GM18907 (cell line): ENCODE measurements at regions not wholly inside any gene's neighbourhood (a gene's known extent, or its start where the extent isn't known, plus 50 kb on each side); places are given as distances from the start of the nearest gene placed in this dataset.
"Not testable (repeated sequence)": the region's sequence is repeated elsewhere in the genome, so short reads cannot be mapped to it uniquely, and the experiment has no call there.

Experiments used
- ATAC-seq: cut with Tn5 transposase; IDR thresholded peaks from one replicate; pipeline ENCODE4 v1.9.1; 2021; ENCODE audit warnings: mild to moderate bottlenecking, moderate library complexity; ENCODE audit not compliant: unreplicated experiment

GRCh38 chr13:81639984-81640582 is 1299.2 kb upstream of the SPRY2 start:
- no peak for ATAC-seq

- ATAC-seq: no peak
Measured at GRCh38 chr13:81637457-81637856, 1296.5 kb upstream of the SPRY2 start.

DNA sequence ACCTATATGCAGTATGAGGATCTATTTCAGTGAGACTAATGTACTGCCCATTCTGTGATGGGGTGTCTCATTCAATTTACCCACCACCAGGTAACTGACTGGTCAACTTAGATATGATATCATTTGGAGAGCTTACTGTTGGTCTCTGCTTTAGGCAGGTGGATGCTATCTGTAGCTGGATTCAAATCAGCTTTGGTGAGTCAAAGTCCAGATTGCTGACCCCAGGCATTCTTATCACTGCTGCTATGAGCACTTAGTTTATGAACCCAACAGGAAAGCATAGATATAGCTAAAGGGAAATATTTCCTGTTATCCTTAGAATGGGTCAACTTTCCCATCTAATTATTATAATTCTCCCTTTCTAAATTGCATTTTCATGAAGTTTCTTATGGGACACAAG is 1295.2 kb upstream of the SPRY2 start:
- no peak for ATAC-seq

DNA sequence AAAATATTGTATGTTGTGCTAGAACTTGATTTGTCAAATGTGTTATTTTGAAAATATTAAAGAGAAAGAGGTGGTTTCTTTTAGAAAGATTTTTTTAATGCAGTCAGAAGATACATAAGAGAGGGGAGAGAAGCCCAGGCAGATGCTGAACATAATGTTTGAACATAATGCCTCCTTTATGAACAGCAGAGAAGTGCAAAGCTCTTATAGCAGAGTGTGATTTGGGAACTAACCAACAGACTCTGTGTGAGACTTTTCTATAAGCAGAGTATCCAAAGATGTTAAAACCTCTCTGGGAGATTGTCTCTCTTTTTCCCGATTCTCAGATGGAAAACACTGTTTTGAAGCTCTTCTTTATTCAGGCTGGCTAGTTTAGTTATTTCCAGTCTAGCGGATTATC is 1274.1 kb upstream of the SPRY2 start:
- ATAC-seq: no peak

- no peak for ATAC-seq
Measured at GRCh38 chr13:81610644-81611043, 1269.7 kb upstream of the SPRY2 start.

GRCh38 chr13:81609335-81609734 is 1268.4 kb upstream of the SPRY2 start:
- no peak for ATAC-seq

GRCh38 chr13:81606074-81606473 is 1265.1 kb upstream of the SPRY2 start:
- ATAC-seq: no peak

GRCh38 chr13:81602241-81602640 is 1261.3 kb upstream of the SPRY2 start:
- no peak for ATAC-seq

DNA sequence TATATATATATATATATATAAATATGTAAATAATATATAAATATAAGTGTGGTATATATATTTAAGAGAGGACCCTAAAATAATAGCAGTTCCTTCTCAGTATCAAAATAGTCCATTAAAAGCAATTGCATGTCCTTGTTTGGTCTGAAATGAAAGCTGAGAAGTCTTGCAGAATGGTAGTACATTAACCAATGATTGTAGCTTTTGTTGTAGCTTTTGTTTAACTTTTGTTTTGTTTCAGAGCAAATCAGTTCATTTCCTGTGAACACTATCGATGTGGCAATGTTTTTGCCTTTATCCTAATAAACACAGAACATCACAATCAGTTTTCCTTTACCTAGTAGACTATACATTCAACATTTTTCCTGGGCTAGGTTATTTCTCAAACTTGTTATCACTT is 1256.2 kb upstream of the SPRY2 start:
- no peak for ATAC-seq

GRCh38 chr13:81596224-81596753 is 1255.4 kb upstream of the SPRY2 start:
- no peak for ATAC-seq

DNA sequence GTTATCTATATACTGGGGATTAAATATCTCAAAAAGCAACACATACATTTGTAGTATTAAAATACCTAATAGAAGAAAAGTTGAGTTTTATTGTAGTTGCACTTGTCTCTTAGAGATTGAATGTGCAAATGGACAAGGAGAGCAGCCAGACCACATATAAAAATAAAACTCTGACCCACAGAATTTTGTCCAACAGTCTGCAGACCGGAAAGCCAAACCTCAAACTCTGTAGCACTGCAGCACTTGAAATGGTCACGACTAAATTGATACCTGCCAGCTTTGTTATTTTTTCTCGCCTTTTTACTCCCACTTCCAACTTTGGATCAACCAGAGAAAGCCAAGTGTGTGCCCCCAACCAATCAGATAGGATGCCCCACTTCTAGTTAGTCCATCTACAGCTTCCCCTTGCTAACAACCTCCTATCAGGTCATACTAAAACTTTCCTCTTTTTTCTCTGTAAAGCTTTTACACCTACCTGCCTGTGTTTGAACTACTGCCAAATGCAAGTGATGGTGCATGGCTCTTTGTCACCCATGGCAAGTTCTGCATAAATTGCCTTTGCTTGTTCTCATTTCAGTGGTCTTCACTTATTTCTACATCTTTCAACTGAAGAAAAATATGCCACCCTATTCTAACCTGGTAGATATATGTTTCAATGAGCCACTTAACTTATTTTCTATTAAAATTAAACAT is 1250.7 kb upstream of the SPRY2 start:
- no peak for ATAC-seq

DNA sequence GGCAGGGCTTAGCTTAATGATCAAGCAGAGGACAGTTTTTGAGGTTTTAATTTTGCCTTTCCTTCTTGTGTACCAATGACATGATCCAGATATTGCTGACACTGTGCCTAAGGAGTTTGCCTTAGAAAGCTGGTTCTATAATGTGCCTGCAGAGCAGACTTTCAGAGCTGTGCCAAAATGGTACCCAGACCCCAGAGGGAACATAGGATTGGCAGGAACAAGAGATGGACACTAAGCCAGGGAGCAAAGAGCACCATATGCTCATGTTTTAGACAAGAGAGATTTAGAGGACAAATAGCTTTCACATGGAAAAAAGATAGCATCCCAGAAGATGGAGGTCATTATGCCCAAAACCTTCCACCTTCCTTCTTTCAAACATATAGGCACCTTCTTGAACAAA is 1241.5 kb upstream of the SPRY2 start:
- no peak for ATAC-seq

DNA sequence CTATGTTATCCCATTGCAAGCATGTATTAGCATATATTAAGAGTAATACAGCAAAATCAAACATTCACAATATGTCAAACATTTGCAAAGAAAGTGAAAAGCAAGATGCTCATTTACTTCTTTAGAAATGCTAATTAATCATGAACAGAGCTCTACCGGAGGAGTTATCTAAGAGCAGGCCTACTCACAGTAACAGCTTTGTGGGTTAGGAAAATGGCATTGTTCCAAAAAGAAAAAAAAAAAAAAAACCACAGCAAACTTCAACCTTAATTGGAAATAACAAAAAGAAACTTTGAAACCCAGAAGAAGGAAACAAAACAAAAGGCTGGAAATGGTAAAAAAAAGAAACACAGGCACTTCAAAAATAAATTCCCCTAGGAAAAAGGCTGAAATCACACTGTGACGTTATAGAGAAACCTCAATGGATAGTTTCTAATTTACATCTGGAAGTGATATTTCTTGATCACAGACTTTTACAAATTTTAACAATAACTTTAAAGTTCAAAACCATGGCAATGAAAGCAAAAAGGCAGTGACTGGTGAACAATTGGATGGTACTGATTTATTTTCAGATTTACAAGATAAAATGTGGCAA is 1236.8 kb upstream of the SPRY2 start:
- ATAC-seq: no peak

- ATAC-seq: no peak
Measured at GRCh38 chr13:81568824-81569223, 1227.9 kb upstream of the SPRY2 start.

DNA sequence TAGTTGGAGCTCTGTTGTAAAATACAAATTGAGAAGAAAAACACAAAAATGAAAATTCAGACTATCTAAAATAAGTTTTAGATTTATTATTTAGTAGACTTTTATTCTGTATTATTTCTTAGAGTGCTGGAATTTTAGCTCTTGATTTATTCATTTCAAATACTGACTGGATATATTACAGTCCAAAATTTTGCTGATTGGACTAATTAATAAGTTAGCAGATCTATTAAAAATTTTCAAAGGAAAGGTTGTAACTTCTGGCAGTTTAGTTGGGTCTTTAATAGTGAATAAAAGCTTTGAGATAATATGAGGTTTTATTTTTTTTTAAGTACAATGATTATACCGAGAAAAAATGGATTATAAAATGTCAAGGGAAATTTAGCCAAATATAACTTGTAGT is 1224.9 kb upstream of the SPRY2 start:
- ATAC-seq: no peak

DNA sequence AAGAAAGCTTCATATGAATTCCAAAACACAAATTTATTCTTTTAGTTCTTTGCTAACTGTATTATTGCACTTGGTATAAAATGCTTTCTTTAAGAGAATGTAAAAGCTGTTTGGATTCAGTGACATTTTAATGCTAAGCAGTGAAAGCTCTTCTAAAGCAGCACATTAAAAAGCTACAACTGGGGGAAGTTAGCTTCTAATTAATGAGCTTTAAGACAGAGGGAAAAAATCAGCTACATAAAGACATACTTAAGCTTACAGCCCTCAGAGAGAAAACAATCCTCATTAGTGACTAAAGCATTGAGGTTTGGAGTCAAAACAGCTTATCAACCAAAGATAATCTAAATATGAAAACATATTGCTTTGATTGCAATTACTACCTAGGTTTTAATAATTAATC is 1222.2 kb upstream of the SPRY2 start:
- ATAC-seq: no peak

DNA sequence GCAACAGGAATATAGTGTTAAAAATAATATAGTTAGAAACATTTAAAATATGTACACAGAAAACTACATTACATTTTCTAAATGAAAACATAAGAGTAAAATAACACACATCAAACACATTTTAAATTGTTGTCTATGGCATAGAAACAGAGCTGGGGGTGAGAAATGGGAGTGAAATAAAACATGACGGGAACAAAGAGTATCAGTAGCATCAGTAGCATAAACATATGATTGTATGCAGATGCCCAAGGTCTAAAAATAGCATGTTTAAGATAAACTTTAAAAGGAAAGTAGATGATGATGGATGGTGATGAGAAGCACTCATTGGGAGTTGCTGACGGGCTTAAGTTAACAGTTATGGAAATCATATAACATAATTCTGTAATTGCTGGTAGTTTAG is 1221.7 kb upstream of the SPRY2 start:
- ATAC-seq: no peak

DNA sequence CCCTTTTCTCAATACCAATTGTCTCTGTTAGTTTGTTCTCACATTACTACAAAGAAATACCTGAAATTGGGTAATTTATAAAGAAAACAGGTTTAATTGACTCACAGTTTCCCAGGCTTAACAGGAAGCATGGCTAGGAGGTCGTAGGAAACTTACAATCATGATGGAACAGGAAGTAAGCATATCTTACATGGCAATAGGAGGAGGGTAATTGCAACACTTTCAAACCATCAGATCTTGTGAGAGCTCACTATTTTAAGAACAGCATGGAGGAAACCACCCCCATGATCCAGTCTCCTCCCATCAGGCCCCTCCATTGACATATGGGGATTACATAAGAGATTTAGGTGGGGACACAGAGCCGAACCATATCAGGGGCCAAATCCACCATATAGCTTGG is 1210.1 kb upstream of the SPRY2 start:
- ATAC-seq: no peak

GRCh38 chr13:81546294-81546693 is 1205.4 kb upstream of the SPRY2 start:
- not testable (repeated sequence) for ATAC-seq

GRCh38 chr13:81540777-81541176 is 1199.9 kb upstream of the SPRY2 start:
- ATAC-seq: no peak

DNA sequence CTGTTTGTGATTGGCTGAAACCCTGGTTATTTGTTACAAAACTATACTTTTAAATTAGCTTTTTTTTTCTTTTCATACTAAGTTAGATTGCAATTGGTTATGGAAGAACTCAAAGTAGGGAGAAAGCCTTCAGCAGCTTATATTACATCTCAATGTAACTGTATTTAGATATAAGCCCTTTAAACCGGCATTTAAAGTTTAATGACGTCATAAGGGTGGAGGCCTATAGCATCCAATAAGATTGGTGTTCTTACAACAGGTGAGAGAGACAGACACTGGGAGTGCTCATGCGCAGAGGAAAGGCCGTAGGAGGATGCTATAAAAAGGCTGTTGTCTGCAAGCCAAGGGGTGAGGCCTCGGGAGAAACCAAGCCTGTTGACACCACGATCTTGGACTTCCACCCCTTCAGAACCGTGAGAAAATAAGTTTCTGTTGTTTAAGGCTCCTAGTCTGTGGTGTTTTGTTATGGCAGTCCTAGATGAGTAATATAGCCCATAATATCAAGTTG is 1198.8 kb upstream of the SPRY2 start:
- no peak for ATAC-seq

- ATAC-seq: no peak
Measured at GRCh38 chr13:81498969-81499368, 1158.0 kb upstream of the SPRY2 start.
